ENCODE measurements at regions not wholly inside any gene's neighbourhood (a gene's known extent, or its start where the extent isn't known, plus 50 kb on each side); places are given as distances from the start of the nearest gene placed in this dataset.

GRCh38 chr15:93185796-93186195, 96.8 kb upstream of the RGMA start:
- no peak for TF ChIP-seq CTCF (IDR thresholded peaks at IDR 0.05; ENCODE audit: borderline replicate concordance, extremely low read depth, low read length, poor library complexity, severe bottlenecking)
- no peak for TF ChIP-seq EZH2 (IDR thresholded peaks at IDR 0.05; ENCODE audit: borderline replicate concordance, low read depth, low read length, severe bottlenecking)
